Activated T-cell treated with anti-CD3 and anti-CD28 coated beads, Interleukin-2, amount 50 U/mL, for 4 hours (primary cell): ENCODE measurements at regions not wholly inside any gene's neighbourhood (a gene's known extent, or its start where the extent isn't known, plus 50 kb on each side); places are given as distances from the start of the nearest gene placed in this dataset.
"Not testable (repeated sequence)": the region's sequence is repeated elsewhere in the genome, so short reads cannot be mapped to it uniquely, and the experiment has no call there.

ENCODE experiments used
- ATAC-seq, 2 donors: fragments of 200-7000 bp; cut with Tn5 transposase; one replicate each; pipeline ENCODE4 v1.10.0; 2021
- DNase-seq: peaks from one replicate; pipeline ENCODE4 v3.0.0-alpha.2; 2020
- H3K27me3 Mint-ChIP-seq: one replicate; pipeline ENCODE4 v1.8.0; 2021; ENCODE audit warnings: low read depth, mixed read lengths
- H3K36me3 Mint-ChIP-seq: one replicate; pipeline ENCODE4 v1.8.0; 2022; ENCODE audit warnings: mixed read lengths; ENCODE audit not compliant: insufficient read depth
- H3K4me1 Mint-ChIP-seq: one replicate; pipeline ENCODE4 v1.8.0; 2021; ENCODE audit warnings: low read depth, mixed read lengths
- H3K4me3 Mint-ChIP-seq: one replicate; pipeline ENCODE4 v1.8.0; 2021; ENCODE audit warnings: mild to moderate bottlenecking, moderate library complexity, mixed read lengths
- H3K9me3 Mint-ChIP-seq: one replicate; pipeline ENCODE4 v1.8.0; 2021; ENCODE audit warnings: mixed read lengths

DNA sequence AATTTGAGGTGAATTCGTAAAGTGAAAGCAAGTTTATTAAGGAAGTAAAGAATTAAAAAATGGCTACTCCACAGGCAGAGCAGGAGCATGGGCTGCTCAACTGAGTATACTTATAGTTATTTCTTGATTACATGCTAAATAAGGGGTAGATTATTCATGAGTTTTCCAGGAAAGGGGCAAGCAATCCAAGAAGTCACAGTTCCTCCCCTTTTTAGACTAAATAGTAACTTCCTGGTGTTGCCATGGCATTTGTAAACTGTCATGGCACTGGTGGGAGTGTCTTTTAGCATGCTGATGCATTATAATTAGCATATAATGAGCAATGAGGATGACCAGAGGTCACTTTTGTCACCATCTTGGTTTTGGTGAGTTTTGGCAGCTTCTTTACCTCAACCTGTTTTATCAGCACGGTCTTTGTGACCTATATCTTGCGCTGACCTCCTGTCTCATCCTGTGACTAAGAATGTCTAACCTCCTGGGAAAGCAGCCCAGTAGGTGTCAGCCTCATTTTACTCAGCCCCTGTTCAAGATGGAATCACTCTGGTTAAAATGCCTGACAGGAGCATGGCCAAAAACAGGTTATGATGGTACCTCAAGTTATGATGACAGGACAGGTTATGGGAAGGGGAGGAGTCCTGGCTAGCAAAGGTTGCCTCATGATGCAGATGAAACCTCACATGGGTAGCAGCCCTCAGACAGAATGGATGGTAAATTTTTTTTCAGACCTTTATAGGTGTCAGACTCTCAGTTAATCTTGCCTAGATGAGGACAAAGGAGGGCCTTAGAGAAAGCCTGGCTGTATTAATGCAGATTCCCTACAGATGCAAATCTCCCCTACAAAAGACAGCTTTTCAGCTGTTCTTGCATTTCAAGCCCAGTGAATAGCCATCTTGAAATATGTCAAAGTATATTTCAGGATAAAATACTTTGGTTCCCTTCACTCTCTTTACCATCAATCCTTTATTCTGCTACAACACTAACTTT is 49.7 kb downstream of the SIPA1L2 start:
- ATAC-seq (peak; percentile 66 to 89), DNase-seq (no peak)
- H3K9me3 Mint-ChIP-seq = no peaks in the 10 kb centered on the region
- no peak overlapping the region for H3K4me3 Mint-ChIP-seq
- peaks cover 48% of the 10 kb centered on the region for H3K4me1 Mint-ChIP-seq
- H3K36me3 Mint-ChIP-seq = no peaks in the 10 kb centered on the region
- H3K27me3 Mint-ChIP-seq = no peaks in the 10 kb centered on the region

GRCh38 chr1:232579466-232579865 is 50.5 kb downstream of the SIPA1L2 start:
- Mint-ChIP-seq H3K4me1 (peaks cover 48% of the 10 kb centered on the region), H3K4me3 (peak overlapping the region; percentile 34), H3K27me3 (no peaks in the 10 kb centered on the region), H3K36me3 (no peaks in the 10 kb centered on the region), H3K9me3 (no peaks in the 10 kb centered on the region)
- no peak for DNase-seq
- no peak for ATAC-seq

GRCh38 chr1:232578651-232579195 is 51.2 kb downstream of the SIPA1L2 start:
- H3K36me3 Mint-ChIP-seq = no peaks in the 10 kb centered on the region
- H3K27me3 Mint-ChIP-seq = no peaks in the 10 kb centered on the region
- ATAC-seq (no peak), DNase-seq (no peak)
- peak overlapping the region; percentile 34 for H3K4me3 Mint-ChIP-seq
- H3K4me1 Mint-ChIP-seq = peaks cover 48% of the 10 kb centered on the region
- H3K9me3 Mint-ChIP-seq = no peaks in the 10 kb centered on the region

GRCh38 chr1:232577772-232578171 is 52.2 kb downstream of the SIPA1L2 start:
- Mint-ChIP-seq H3K4me1 (peaks cover 48% of the 10 kb centered on the region), H3K9me3 (no peaks in the 10 kb centered on the region), H3K4me3 (no peak overlapping the region), H3K27me3 (no peaks in the 10 kb centered on the region), H3K36me3 (no peaks in the 10 kb centered on the region)
- DNase-seq (no peak), ATAC-seq (no peak)

DNA sequence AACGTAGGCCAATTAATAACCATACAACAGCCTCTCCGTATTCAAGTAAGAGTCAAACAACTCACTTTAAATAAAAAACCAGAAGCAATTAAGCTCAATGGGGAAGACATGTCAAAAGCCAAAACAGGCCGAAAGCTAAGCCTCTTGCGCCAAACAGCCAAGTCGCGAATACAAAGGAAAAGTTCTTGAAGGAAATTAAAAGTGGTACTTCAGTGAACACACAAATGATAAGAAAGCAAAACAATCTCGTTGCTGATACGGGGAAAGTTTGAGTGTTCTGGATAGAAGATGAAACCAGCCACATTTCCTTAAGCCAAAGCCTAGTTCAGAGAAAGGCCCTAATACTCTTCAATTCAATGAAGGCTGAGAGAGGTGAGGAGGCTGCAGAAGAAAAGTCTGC is 53.4 kb downstream of the SIPA1L2 start:
- Mint-ChIP-seq H3K9me3 (no peaks in the 10 kb centered on the region), H3K27me3 (no peaks in the 10 kb centered on the region), H3K36me3 (no peaks in the 10 kb centered on the region), H3K4me3 (no peak overlapping the region), H3K4me1 (peaks cover 48% of the 10 kb centered on the region)
- no peak for ATAC-seq
- no peak for DNase-seq

DNA sequence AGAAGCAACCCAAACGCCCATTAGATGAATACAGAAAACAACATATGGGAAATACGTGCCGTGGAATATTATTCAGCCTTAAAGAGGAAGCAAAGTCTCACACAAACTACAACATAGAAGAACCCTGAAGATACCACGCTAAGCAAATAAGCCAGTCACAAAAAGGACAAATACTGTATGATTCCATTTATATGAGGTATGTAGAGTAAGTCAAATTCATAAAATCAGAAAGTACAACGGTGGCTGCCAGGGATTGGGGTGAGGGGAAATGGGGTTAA is 54.2 kb downstream of the SIPA1L2 start:
- Mint-ChIP-seq H3K4me3 (no peak overlapping the region), H3K27me3 (no peaks in the 10 kb centered on the region)

DNA sequence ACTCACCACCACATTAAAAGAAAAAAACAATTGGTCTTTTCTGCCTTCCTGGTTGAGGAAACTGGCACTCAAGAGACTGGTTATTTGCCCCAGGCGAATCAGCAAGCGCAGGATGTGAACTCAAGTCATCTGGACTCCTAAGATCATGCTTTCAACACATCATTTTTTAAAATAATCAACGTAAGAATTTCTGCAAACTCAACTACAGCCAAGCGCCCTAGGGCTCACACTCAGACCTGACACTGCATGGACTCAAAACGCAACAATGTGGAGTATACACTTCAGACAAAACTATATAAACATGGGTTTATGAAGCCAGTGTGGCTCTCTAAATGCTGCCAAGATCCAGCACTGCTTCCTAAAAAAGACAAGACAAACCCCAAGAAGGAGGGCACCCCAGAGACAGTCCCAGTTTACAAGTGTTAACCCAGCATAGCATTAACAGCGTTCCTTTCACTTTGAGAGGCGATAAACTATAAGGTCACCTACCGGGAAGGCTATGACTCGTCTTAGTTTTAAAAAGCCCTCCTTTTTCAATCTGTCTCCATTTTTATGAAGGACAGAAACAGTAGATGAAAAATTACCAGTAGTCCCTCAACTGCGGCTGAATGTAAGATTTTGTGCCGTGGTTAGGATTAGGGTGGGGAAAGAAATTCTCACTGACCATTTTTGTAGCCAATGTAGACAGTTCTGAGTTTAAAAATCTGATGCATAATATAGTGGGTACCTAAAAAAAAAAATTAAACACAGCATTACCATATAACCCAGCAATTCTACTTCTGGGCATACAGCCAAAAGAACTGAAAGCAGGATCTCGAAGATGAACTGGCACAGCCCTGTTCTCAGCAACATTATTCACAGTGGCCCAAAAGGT is 54.8 kb downstream of the SIPA1L2 start:
- no peak for DNase-seq
- peaks cover 39% of the 10 kb centered on the region for H3K4me1 Mint-ChIP-seq
- no peaks in the 10 kb centered on the region for H3K36me3 Mint-ChIP-seq
- no peaks in the 10 kb centered on the region for H3K27me3 Mint-ChIP-seq
- ATAC-seq = no peak
- H3K9me3 Mint-ChIP-seq = no peaks in the 10 kb centered on the region
- H3K4me3 Mint-ChIP-seq = no peak overlapping the region

More for the DNA sequence above, 54.2 kb downstream of the SIPA1L2 start:
- DNase-seq (no peak), ATAC-seq (no peak)
- Mint-ChIP-seq H3K4me1 (peaks cover 44% of the 10 kb centered on the region), H3K36me3 (no peaks in the 10 kb centered on the region), H3K9me3 (no peaks in the 10 kb centered on the region)

DNA sequence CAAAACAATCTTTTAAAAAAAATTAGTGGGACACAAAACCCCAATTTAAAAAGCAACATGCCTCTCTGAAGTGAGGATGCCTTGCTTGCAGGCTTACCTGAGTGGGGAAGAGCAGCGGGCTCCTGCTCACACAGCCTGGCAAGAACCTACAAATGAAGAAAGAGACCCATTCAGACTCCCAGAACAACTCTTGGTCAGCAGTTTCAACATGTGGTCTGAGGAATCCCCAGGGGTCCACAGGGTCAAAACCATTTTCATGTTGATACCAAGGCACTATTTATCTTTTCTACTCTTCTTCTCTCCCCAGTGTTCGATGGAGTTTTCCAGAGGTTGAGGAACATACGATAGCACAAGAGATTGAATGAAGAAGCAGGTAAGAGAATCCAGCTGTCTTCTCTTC is 55.9 kb downstream of the SIPA1L2 start:
- ATAC-seq (no peak), DNase-seq (no peak)
- Mint-ChIP-seq H3K9me3 (no peaks in the 10 kb centered on the region), H3K36me3 (no peaks in the 10 kb centered on the region), H3K4me3 (no peak overlapping the region), H3K27me3 (no peaks in the 10 kb centered on the region), H3K4me1 (peaks cover 28% of the 10 kb centered on the region)

GRCh38 chr1:232571523-232571922 is 58.4 kb downstream of the SIPA1L2 start:
- H3K36me3 Mint-ChIP-seq = no peaks in the 10 kb centered on the region
- no peak overlapping the region for H3K4me3 Mint-ChIP-seq
- H3K9me3 Mint-ChIP-seq = no peaks in the 10 kb centered on the region
- DNase-seq (no peak), ATAC-seq (no peak)
- H3K4me1 Mint-ChIP-seq = peaks cover 19% of the 10 kb centered on the region
- H3K27me3 Mint-ChIP-seq = no peaks in the 10 kb centered on the region

DNA sequence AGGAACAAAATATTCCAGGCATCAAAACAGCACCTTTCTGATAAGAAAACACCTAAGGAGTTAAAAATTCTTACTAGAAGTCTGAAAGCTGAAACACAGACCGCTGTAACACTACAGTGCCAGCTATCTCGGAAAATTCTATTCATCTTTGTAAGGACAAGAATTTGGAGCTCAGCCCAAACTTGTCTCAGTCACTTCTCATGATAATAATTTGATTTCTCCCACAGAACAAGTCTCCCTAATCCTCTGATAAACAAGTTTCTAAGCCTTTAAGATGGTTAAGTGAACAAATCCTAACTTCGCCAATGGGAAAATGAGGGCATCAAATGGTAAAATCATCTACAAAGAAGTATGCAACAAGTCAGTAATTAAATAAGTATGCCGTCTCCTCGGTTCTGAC is 59.9 kb downstream of the SIPA1L2 start:
- Mint-ChIP-seq H3K36me3 (no peaks in the 10 kb centered on the region), H3K4me3 (no peak overlapping the region), H3K4me1 (peaks cover 10% of the 10 kb centered on the region), H3K27me3 (no peaks in the 10 kb centered on the region), H3K9me3 (no peaks in the 10 kb centered on the region)
- no peak for DNase-seq
- ATAC-seq = no peak

- peaks cover 10% of the 10 kb centered on the region for H3K4me1 Mint-ChIP-seq
- ATAC-seq, DNase-seq, H3K27me3 Mint-ChIP-seq, H3K9me3 Mint-ChIP-seq, H3K36me3 Mint-ChIP-seq, H3K4me3 Mint-ChIP-seq: not testable (repeated sequence)
These were observed 60.4 kb downstream of the SIPA1L2 start for GRCh38 chr1:232569554-232569921.

DNA sequence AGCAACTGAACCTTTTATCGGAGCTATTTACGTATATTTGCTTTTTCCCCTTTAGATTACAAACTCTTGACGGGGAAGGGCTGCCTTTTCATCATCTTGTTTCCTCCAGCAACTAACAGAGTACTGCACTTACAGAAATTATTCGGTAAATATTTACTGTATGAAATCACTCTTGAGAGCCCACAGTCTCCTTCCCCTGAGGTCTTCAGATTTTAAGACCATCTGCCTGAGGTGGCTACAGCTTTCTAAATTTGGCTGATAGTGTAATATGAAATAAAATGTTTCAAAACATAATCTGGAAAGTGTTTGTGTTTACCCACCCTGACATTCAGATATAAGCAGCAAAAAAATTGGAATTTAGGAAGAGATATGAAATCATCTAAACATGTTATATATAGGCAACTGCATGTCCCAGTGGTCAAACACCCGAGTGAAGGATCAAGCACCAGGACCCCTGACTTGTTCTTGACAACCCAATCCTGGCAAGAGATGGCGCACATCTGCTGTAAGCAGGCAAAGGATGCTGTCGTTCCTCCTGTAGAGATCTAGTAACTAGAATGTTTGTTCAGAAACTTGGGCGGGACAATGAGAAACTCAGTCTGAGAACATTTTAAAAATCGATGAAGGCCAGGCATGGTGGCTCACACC is 60.9 kb downstream of the SIPA1L2 start:
- Mint-ChIP-seq H3K4me1 (peaks cover 10% of the 10 kb centered on the region), H3K4me3 (no peak overlapping the region), H3K27me3 (no peaks in the 10 kb centered on the region), H3K36me3 (no peaks in the 10 kb centered on the region), H3K9me3 (no peaks in the 10 kb centered on the region)
- DNase-seq (no peak), ATAC-seq (no peak)

DNA sequence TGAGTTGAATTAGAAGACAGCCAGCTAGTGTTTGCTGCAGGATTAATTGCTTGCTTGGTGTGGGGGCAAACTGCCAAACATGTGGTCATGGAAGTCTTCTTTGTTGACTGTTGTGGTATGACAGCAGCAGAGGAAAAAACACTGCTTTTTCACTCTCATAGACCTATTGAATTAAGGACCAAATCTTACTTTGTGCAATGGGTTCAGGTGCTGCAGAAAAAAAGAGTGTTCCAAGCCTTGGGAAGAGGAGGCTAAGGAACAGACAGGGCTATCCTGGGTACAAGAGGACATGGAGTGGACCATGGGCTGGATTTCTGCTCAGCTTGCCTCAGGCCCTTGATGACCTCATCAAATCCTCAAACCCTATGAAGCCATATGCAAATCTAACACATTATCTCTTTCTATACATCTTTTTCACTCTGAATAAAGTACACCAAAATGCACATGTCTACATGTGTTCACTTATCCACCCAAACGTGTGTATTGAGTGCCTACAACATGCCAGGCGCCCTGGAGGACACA is 61.5 kb downstream of the SIPA1L2 start:
- H3K4me1 Mint-ChIP-seq = peaks cover 10% of the 10 kb centered on the region
- H3K36me3 Mint-ChIP-seq = no peaks in the 10 kb centered on the region
- DNase-seq (no peak), ATAC-seq (no peak)
- H3K27me3 Mint-ChIP-seq = no peaks in the 10 kb centered on the region
- no peaks in the 10 kb centered on the region for H3K9me3 Mint-ChIP-seq
- H3K4me3 Mint-ChIP-seq = no peak overlapping the region

DNA sequence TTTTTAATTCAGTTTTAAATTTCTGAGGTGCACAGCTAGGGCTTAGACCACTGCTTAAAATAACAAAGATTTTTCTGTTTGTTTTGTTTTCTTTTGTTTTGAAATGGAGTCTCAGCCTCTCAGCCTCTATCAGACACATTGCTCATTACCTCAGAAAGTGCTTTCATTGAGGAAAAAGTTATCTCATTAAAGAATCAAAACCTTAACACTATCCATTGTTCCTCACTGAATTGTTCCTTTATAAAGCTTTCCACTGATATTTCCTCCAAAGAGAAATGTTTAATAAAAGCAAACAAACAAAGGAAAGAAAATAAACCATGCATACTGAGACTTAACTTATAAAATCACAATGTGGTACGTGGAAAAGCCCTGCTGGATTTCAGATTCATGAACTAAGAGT is 63.8 kb downstream of the SIPA1L2 start:
- no peak overlapping the region for H3K4me3 Mint-ChIP-seq

More for the DNA sequence above, 63.8 kb downstream of the SIPA1L2 start:
- ATAC-seq (no peak), DNase-seq (no peak)
- Mint-ChIP-seq H3K27me3 (no peaks in the 10 kb centered on the region), H3K4me1 (peaks cover 10% of the 10 kb centered on the region), H3K9me3 (no peaks in the 10 kb centered on the region), H3K36me3 (no peaks in the 10 kb centered on the region)
